Stimulated activated CD8-positive, alpha-beta memory T cell treated with anti-CD3 and anti-CD28 coated beads, Interleukin-15, amount 100 ng/mL, for 48 hours (primary cell): ENCODE measurements at regions not wholly inside any gene's neighbourhood (a gene's known extent, or its start where the extent isn't known, plus 50 kb on each side); places are given as distances from the start of the nearest gene placed in this dataset.
A peak's percentile ranks its signal among the peaks of the same experiment; 100 is the strongest.
"Not testable (repeated sequence)": the region's sequence is repeated elsewhere in the genome, so short reads cannot be mapped to it uniquely, and the experiment has no call there.

Source experiments
- DNase-seq, 2 donors: peaks; one replicate each; pipeline ENCODE4 v3.0.0-alpha.2; 2020; ENCODE audit warnings: low read depth in 2 of 2

GRCh38 chr1:120465900-120466299, 51.1 kb downstream of the NBPF8 start:
- DNase-seq = not testable (repeated sequence)

GRCh38 chr1:120477663-120478062, 62.8 kb downstream of the NBPF8 start:
- DNase-seq = not testable (repeated sequence)

- DNase-seq = not testable (repeated sequence)
Observed at GRCh38 chr1:120478400-120478799, 63.6 kb downstream of the NBPF8 start.

DNA sequence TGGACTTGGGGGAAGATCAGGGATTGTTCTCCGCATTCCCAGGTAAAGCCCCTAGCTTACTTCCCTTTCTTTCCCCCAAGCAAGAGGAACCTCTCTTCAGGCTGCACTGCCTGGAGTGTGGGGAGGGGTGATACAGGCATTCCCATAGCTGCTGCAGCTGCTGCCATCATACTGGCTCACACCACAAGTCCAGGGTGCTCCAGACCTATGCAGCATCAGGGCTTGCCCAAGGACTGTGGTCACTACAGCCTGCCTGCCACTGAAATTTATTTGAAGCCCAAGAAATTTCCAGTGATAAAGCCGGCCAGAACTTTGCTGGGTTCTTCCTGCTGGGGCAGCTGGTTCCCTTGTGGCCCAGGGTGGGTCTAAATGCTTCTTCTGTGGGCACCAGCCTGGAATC, 72.7 kb downstream of the NBPF8 start:
- DNase-seq = not testable (repeated sequence)

- not testable (repeated sequence) for DNase-seq
Observed at GRCh38 chr1:120489217-120489616, 74.4 kb downstream of the NBPF8 start.

- DNase-seq = not testable (repeated sequence)
Observed at GRCh38 chr1:120497145-120497544, 82.3 kb downstream of the NBPF8 start.

- not testable (repeated sequence) for DNase-seq
Observed at GRCh38 chr1:120503284-120503683, 88.4 kb downstream of the NBPF8 start.

DNA sequence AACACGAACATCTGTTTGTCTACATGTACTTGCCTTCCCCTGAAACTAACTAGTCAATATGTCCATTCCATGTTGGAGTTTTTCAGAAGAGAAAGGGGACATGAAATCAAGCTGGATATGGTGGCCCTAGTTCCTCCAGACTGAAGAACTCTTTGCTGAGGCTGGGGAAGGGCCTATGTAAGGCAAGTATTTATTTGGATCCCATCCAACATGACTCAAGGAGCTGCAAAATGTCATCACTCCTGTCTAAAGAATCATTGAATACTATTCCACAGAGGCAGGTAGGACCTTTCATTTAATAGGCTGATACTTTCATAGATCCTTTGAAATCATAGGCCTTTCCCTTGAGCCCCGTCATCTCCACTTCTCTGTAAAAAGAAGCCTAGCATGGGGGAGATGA, 91.5 kb downstream of the NBPF8 start:
- DNase-seq = not testable (repeated sequence)

DNA sequence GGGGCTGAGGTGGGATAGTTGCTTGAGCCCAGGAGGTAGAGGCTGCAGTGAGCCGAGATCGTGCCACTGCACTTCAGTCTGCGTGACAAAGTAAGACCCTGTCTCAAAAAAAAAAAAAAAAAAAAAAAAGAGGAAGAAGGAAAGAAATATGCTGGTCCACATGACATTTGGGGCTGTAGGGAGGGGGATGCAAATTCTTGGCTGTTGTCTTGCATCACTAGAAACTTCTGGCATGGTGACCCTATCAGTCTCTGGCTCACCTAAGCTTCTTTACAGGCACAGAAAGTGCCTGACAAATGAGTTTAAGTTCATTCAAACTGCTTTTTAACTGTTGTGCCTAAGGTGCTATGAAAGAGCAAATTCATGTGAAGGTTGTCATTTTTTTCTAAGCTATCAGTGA, 93.5 kb downstream of the NBPF8 start:
- DNase-seq = not testable (repeated sequence)

DNA sequence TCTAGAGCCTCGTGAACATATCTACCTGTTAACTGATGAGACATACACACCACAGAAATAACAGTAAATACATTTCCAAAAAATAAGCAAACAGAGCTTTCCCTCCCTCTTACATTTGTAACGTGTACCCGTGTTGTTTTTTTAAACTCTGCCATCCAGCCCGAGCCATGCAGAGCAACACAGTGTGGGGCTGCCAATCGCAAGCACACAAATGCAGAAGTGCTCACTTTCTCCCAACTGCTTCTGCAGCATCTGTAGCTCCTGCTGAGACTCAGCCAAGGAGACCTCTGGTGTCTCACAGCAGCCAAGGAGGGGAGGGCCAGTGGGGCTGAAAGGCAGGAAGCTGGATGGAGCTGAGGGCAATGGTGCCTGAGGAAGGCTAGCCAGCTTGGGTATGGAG, 94.4 kb downstream of the NBPF8 start:
- DNase-seq = not testable (repeated sequence)

GRCh38 chr1:120513099-120513498, 98.3 kb downstream of the NBPF8 start:
- DNase-seq = not testable (repeated sequence)

DNA sequence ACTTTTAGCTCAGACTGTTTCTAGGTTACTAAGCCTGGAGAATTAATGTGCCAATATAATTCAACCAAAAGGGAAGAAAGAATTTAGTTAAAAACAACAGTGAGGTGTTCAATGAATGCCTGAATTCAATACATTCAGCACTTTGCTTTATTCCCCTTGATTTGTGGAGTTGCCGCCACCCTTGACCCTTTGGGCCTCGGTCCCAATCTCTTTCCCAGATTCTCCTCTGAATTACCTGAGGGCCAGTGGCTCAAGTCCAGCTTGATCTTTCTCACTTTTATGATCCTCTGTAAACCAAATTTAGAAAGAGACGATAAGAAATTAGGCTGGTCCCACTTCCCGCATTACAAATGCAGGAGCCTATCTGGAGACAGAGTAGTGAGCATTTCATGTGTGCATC, 98.7 kb downstream of the NBPF8 start:
- not testable (repeated sequence) for DNase-seq

DNA sequence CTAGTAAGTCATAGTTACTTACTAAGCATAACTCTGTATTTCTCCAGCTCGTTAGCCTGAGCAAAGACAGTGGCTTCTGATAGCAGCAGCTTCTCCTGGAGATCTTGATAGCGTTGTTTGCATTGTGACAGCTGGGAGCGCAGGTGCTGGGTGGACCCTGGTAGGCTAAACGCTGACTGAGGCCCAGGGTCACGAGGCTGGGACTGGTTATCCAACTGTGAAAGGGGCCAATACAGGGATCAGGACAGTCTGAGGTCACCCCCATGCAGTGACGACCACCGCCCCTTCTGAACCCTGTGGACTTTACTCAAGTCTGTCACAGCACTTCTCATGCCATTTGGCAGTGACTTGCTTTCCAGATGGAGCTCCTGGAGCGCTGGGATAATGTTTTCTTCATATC, 104.4 kb downstream of the NBPF8 start:
- not testable (repeated sequence) for DNase-seq

GRCh38 chr1:120524416-120524815, 109.6 kb downstream of the NBPF8 start:
- not testable (repeated sequence) for DNase-seq

DNA sequence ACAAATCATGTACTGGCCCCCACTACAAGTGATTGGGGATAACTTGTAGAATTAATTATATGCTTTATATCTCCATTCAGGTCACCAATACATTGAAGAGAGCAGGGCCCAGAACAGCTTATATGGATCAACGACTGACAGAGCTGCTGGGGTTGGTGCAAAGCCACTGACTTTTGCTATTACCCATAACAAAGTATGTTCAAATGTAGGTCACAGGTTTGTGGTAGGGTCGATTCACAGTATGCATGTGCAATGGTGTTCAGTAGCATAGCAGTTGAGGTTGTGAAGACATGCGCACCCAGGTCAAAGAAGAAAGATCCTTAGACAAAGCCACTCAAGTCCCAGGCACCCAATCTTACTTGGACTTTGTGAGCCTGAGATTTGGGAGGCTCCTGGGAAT, 110.6 kb downstream of the NBPF8 start:
- DNase-seq = not testable (repeated sequence)

GRCh38 chr1:120529475-120530089, 114.7 kb downstream of the NBPF8 start:
- not testable (repeated sequence) for DNase-seq

DNA sequence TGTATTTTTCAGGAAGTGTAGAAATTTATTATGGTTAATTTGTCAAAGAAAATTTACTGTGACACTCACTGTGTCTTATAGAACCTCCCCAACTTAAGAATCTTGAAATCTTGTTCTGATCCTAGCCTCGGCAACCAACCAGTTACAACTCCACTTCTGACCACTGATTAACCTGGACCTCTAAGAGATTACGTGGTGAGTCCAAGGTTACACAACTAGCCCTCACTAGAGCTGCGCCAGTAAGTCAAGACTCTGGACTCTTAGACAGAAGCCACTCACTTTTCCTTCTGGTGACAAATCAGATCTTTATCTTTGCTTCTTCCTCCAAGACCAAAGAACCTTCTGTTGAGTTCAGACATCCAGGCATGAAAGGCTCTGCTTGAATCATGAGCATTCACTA, 116.6 kb downstream of the NBPF8 start:
- DNase-seq = not testable (repeated sequence)

DNA sequence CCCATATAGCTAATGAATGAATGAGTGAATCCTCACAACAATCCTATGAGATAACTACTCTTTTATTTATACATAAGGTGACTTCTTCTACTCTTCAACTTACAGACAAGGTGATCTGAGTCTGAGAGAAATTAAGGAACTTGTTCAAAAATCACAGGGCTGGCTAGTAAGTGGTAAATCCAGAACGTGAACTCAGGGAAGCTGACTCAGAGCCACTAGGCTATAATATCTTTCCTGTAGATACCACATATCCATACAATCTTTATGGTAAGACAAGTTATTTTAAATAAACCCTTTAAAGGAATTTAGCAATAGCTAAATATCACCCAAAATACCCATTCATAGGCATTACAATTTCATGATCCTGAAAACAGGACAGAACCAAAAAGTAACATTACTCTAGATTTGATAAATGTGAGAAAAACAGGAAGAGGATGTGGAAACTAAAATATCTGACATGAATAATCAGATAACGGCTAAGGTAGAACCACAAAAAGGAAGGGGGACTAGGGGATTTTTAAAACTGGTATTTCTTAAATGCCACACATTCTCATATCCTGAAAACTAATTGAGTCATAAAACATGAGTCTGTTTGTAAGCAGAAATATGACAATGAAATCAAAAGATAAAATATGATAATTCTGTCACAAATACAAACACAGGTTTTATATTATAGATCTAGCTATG, 119.7 kb downstream of the NBPF8 start:
- not testable (repeated sequence) for DNase-seq

- DNase-seq = not testable (repeated sequence)
Observed at GRCh38 chr1:120535052-120535451, 120.2 kb downstream of the NBPF8 start.

DNA sequence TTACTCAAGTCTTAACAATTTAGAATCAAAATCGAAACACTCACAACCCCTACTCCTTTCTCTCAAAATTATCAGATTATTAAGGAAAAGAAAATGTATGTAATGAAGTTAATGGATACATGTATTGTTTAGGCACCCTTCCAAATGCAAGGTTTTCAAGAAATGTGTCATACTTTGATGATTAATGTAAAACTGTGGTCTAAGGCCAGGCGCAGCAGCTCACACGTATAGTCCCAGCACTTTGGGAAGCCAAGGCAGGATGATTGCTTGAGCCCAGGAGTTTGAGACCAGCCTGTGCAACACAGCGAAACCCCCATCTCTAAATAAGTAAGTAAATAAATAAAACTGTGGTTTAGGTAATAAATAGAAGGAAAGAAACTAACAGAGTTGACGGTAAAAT, 126.6 kb downstream of the NBPF8 start:
- DNase-seq = not testable (repeated sequence)

DNA sequence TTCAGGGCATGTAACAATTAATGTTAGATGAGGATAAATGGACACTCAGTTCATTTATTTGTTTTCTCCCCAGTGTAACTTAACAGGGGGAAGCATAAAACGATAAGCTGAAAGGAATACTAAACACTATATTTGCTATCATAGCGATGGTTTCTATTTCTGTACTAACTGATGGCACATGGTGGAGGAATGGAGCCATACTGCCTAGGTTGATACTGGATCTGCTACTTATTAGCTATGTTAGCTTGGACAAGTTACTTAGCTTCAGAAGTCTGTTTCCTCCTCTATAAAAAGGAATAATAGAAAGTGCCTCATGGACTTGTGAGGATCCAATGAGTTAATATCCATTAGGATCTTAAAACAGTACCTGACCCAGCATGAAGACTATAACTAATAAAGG, 127.5 kb downstream of the NBPF8 start:
- not testable (repeated sequence) for DNase-seq

GRCh38 chr1:120542940-120543339, 128.1 kb downstream of the NBPF8 start:
- not testable (repeated sequence) for DNase-seq

DNA sequence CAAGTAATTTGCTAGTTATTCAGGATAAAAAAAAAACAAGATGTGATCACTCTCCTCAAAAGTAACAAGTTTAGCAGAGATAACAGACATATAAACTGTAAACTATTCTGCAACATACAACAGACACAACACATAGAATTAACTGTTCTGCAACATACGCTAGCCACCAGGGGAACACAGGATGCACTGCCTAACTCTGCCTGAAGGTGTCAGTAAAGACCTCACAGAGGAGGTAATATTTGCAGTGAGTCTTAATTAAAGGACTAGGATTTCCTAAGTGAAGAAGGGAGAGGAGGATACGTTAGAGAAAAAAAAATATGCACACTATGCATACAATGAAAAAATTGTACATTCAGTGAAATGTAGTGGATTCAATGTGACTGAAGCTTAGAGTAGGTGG, 129.6 kb downstream of the NBPF8 start:
- peak; percentile 41 to 58 for DNase-seq
